ENCODE measurements at regions not wholly inside any gene's neighbourhood (a gene's known extent, or its start where the extent isn't known, plus 50 kb on each side); places are given as distances from the start of the nearest gene placed in this dataset.
A peak's percentile ranks its signal among the peaks of the same experiment; 100 is the strongest.

DNA sequence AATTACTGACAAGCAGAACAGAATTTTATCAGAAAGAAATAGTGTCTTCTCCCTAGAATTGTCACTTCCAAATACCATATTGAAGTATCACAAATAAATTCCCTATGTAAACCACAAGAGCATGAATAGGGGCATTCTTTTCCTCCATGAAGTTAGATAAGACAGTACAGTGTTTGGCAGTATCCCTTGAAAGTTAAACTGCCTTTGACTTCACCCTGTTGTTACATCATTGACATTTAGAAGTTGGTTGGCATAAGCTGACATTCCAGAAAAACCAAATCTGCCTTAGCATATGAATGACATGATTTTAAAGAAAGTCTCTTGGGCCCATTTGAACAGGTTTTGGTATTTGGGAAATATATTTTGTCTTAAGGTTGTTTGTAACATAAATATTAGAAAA lies 50.2 kb upstream of the OSR1 start:
- Histone ChIP-seq H3F3A (ENCODE audit: insufficient read depth) (no peaks in the 10 kb centered on the region), H3K4me2 (ENCODE audit: unreplicated experiment) (no peak overlapping the region), H4K20me1 (ENCODE audit: insufficient read depth) (no peaks in the 10 kb centered on the region), H2AFZ (no peak overlapping the region), H3K79me2 (ENCODE audit: insufficient read depth) (no peaks in the 10 kb centered on the region), H3K9ac (no peak overlapping the region), H3K27ac (no peak overlapping the region), H3K36me3 (ENCODE audit: low read depth) (no peaks in the 10 kb centered on the region), H3K9me3 (ENCODE audit: low read depth) (no peaks in the 10 kb centered on the region), H3K9me2 (ENCODE audit: insufficient read depth) (no peaks in the 10 kb centered on the region), H3K4me3 (no peak overlapping the region), H3K27me3 (replicated peaks; ENCODE audit: insufficient read depth) (no peaks in the 10 kb centered on the region), H3K4me1 (ENCODE audit: insufficient read depth) (peaks cover 7% of the 10 kb centered on the region; the same call in 1 of the 2 replicates)
- TF ChIP-seq EZH2phosphoT487 (IDR thresholded peaks at IDR 0.05; ENCODE audit: insufficient read depth, low read depth) (no peak), EZH2 (IDR thresholded peaks at IDR 0.05; ENCODE audit: insufficient read depth, poor library complexity, severe bottlenecking) (no peak)
- DNase-seq: peak; percentile 41
- in situ Hi-C loops (cut with MboI): no loop called here
